HG03378 (cell line): ENCODE measurements at regions not wholly inside any gene's neighbourhood (a gene's known extent, or its start where the extent isn't known, plus 50 kb on each side); places are given as distances from the start of the nearest gene placed in this dataset.

Experiments
- ATAC-seq: cut with Tn5 transposase; IDR thresholded peaks from one replicate; pipeline ENCODE4 v1.9.1; 2021; ENCODE audit warnings: mild to moderate bottlenecking, moderate library complexity; ENCODE audit not compliant: unreplicated experiment

DNA sequence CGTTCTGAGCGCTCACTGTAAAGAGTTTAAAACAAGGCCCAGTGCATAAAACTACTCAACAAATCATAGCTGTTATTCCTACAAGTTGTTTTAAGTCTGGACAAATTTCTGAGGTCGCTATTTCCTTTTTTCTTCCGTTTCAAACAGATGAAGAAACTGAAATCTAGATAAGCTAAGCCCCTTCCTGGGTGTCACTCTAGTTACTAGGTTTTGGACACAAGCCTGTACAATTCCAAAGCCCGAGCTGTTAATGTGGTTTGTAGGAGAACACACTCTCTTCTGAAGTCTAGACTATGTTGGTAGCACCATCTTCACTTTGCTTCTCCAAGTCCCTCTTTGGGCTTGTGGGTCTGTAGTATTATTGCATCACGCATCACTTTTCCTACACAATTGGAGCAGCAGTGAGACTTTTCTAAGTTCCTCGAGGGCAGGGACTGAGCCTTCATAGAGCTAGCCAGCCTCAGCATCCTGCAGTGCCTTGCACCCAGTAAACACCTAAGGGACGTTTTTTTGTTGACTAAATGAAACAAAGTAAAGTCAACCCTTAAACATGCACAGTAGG, 142.6 kb upstream of the PROK2 start:
- ATAC-seq = no peak

DNA sequence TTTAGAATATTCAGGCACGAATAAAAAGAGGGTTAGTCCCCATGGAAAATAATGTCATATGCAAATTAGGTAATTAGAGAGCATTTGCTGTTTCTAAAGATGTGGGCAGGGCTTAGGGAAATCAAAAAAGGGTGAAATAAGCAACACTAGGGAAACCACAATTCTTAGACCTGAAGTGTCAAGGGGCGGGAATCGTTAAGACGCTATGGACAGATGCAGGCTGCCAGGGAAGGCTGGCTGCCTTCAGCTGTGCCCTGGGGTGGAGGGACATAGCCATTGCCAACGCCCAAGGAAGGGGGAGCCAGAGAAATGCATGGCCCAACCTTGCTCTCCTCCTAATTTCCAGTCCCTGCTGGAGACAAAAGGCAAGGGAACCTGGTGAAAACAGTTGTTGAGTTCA, 141.7 kb upstream of the PROK2 start:
- no peak for ATAC-seq

GRCh38 chr3:71926262-71926600, 141.3 kb upstream of the PROK2 start:
- ATAC-seq = peak; percentile 54

DNA sequence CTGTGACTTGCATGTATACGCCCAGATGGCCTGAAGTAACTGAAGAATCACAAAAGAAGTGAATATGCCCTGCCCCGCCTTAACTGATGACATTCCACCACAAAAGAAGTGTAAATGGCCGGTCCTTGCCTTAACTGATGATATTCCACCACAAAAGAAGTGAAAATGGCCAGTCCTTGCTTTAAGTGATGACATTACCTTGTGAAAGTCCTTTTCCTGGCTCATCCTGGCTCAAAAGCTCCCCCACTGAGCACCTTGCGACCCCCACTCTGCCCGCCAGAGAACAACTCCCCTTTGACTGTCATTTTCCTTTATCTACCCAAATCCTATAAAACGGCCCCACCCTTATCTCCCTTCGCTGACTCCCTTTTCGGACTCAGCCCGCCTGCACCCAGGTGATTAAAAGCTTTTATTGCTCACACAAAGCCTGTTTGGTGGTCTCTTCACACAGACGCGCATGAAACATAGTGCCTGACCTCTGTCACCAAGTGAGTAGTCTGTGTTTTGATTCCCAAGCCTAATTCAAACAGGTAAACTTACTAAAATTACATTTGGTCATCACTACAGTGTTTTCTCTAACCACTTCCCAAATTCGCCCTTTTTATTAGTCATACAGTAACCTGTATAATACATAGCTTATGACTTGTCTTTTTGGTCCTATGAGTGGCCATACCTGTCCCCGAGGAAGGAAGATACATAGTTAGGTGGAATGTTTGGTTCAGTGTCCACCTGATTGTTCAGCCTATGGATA, 140.7 kb upstream of the PROK2 start:
- ATAC-seq = peak; percentile 52

GRCh38 chr3:71924721-71925120, 139.8 kb upstream of the PROK2 start:
- ATAC-seq = no peak

GRCh38 chr3:71921036-71921435, 136.1 kb upstream of the PROK2 start:
- ATAC-seq = no peak

DNA sequence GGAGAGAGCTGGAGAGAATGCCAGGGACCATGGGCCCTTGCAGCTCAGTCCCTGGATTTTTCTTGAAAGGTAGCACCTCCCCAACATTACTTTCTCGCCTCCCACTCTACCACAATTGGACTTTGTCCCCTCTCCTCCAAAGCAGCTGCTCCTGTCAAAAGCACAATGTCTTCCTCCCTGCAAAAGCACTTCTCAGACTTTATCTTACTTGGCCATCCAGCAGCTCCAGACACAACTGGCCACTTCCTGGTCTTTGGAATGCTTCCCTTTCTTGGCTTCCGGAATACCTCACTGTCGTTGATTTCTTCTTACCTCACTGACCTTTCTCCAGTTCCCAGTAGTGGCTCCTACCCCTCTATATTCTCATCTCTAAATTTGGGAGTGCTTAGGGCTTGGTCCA, 134.6 kb upstream of the PROK2 start:
- ATAC-seq = no peak

GRCh38 chr3:71917545-71917944, 132.6 kb upstream of the PROK2 start:
- ATAC-seq = no peak

- ATAC-seq = no peak
Observed at GRCh38 chr3:71916747-71917369, 131.9 kb upstream of the PROK2 start.

DNA sequence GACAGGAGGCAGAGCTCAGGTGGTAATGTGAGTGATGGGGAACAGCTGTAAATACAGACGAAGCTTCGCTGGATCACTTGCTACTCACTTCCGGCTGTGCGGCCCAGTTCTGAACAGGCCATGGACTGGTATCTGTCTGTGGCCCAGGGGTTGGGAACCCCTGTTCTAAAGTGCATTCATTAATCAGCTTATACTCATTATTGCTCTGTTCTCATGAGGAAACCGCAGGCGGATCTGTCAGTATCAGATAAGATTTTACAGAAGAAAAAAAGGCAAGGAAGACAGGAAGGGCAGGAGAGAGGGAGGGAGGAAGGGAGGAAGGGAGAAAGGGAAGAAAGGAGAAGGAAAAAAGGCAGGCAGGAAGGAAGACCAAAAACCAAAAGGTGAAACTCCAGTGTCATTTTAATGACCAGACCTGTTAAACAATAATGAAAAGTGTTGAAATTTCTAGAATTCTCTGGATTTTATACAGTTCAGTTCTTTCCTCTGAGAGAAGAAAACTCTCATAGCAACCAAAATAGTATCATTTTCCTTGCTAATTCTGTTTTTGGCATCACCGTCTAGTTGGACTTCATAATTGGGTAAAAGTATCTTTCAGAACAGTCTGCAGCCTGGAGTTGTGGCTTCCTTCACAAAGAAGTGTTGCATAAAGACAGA, 128.0 kb upstream of the PROK2 start:
- ATAC-seq = no peak

DNA sequence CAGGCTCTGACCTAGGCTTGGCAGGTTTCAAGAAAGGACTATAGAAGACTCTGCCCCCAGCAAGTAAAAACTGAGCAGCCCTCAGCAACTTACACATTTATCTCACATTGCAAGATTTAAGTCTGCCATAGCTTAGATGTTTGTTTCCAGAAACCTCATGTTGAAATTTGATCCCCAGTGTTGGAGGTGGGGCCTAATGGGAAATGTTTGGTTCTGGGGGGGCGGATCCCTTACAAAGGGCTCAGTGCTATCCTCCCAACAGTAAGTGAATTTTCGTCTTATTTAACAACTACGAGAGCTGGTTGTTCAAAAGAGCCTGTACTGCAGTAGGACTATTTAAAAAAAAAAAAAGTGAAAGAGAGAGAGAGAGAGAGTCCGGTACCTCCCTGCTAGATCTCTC, 125.2 kb upstream of the PROK2 start:
- ATAC-seq = no peak

- no peak for ATAC-seq
Observed at GRCh38 chr3:71907996-71908395, 123.0 kb upstream of the PROK2 start.

GRCh38 chr3:71906976-71907375, 122.0 kb upstream of the PROK2 start:
- no peak for ATAC-seq

- peak; percentile 90 for ATAC-seq
Observed at GRCh38 chr3:71905426-71905825, 120.5 kb upstream of the PROK2 start.

- ATAC-seq = no peak
Observed at GRCh38 chr3:71903936-71904335, 119.0 kb upstream of the PROK2 start.

DNA sequence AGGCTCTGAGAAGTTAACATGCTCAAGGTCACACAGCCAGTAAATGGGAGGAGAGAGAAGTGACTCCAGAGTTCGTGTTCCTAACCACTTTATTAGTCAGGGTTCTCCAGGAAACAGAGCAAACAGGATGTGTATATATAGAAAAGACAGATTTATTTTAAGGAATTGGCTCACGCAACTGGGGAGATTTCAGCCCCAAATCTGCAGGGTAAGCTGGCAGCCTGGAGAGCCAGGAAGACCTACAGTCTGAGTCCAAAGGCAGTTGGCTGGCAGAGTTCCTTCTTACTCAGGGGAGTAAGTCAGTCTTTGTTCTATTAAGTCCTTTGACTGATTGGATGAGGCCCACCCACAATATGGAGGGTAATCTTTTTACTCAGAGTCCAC, 118.2 kb upstream of the PROK2 start:
- ATAC-seq = no peak

GRCh38 chr3:71902258-71903111, 117.5 kb upstream of the PROK2 start:
- no peak for ATAC-seq

DNA sequence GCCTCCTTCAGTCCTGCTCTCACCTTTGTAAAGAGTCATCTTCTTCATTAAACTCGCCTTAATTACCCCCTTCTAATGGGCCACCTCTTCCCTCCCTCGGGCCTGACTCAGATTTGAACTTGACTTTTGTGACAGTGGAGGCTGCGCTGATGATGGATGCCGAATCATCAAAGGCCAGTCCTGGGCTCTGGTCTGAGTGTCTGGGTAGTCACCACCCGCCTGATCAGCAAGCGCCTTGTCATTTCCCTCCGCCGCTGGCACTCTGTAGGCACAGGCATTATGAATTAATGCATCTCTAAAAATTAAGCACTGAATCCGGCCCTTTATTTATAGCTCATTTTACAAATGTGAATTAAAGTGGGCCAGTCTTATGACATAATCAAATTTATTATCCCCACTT, 116.7 kb upstream of the PROK2 start:
- no peak for ATAC-seq

- ATAC-seq = no peak
Observed at GRCh38 chr3:71900057-71900456, 115.1 kb upstream of the PROK2 start.

DNA sequence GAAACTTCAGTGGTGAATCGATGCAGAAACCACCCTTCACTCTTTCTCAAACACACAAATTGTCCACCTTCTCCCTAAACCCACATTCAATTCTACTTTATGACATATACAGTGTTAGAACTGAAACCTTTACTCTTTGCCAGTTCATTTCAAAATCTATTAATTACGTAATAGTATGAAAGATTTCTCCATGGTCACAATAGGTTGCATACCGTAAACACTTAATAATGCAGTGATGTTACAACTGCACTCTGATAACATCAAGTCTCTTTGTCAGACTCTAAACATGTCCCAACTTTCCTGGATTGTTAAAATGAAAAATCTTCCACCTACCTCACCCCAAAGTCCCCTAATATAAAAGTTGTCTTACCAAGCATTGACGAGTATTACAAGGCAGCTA, 111.8 kb upstream of the PROK2 start:
- no peak for ATAC-seq
